ENCODE measurements at regions not wholly inside any gene's neighbourhood (a gene's known extent, or its start where the extent isn't known, plus 50 kb on each side); places are given as distances from the start of the nearest gene placed in this dataset.

- Histone ChIP-seq H3K9me3 (ENCODE audit: low read length) (no peaks in the 10 kb centered on the region), H3K27ac (ENCODE audit: low read length) (no peak overlapping the region), H3K79me2 (ENCODE audit: low read length) (no peaks in the 10 kb centered on the region), H3K4me3 (ENCODE audit: low read length) (no peak overlapping the region), H3K4me2 (ENCODE audit: low read depth, low read length, poor library complexity, severe bottlenecking) (no peak overlapping the region), H2AFZ (ENCODE audit: low read length) (no peak overlapping the region), H3K9me2 (replicated peaks; ENCODE audit: insufficient read depth, low read length) (no peaks in the 10 kb centered on the region), H4K20me1 (ENCODE audit: insufficient read depth, low read depth, low read length) (no peaks in the 10 kb centered on the region), H3K27me3 (ENCODE audit: low read length) (no peaks in the 10 kb centered on the region), H3K4me1 (ENCODE audit: low read length) (no peaks in the 10 kb centered on the region), H3K9ac (ENCODE audit: low read length) (no peak overlapping the region), H3K36me3 (ENCODE audit: insufficient read depth, low read length) (no peaks in the 10 kb centered on the region)
- DNase-seq = no peak
Measured at GRCh38 chr21:36532769-36533467, 53.0 kb upstream of the CLDN14 start.

DNA sequence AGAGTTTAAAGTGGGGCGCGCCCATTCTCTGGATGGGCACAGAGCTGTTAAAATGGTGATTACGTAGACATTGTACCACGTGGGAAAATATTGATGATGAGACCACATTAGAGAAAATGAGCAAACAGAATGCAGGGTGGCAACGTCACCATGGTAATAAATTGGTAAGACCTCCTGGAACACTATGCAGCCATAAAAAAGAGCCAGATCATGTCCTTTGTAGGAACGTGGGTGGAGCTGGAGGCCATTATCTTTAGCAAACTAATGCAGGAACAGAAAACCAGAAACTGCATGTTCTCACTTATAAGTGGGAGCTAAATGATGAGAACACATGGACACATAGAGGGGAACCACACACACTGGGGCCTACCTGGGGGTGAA lies 53.5 kb upstream of the CLDN14 start:
- no peaks in the 10 kb centered on the region for H3K9me3 ChIP-seq (ENCODE audit: low read length)
- no peak overlapping the region for H3K27ac ChIP-seq (ENCODE audit: low read length)
- H2AFZ ChIP-seq (ENCODE audit: low read length) = no peak overlapping the region
- no peaks in the 10 kb centered on the region for H4K20me1 ChIP-seq (ENCODE audit: insufficient read depth, low read depth, low read length)
- H3K4me1 ChIP-seq (ENCODE audit: low read length) = no peaks in the 10 kb centered on the region
- H3K9ac ChIP-seq (ENCODE audit: low read length) = no peak overlapping the region
- H3K36me3 ChIP-seq (ENCODE audit: insufficient read depth, low read length) = no peaks in the 10 kb centered on the region
- H3K4me2 ChIP-seq (ENCODE audit: low read depth, low read length, poor library complexity, severe bottlenecking) = no peak overlapping the region
- no peak overlapping the region for H3K4me3 ChIP-seq (ENCODE audit: low read length)
- H3K9me2 ChIP-seq (replicated peaks; ENCODE audit: insufficient read depth, low read length) = no peaks in the 10 kb centered on the region
- H3K27me3 ChIP-seq (ENCODE audit: low read length) = no peaks in the 10 kb centered on the region
- DNase-seq = no peak
- H3K79me2 ChIP-seq (ENCODE audit: low read length) = no peaks in the 10 kb centered on the region

DNA sequence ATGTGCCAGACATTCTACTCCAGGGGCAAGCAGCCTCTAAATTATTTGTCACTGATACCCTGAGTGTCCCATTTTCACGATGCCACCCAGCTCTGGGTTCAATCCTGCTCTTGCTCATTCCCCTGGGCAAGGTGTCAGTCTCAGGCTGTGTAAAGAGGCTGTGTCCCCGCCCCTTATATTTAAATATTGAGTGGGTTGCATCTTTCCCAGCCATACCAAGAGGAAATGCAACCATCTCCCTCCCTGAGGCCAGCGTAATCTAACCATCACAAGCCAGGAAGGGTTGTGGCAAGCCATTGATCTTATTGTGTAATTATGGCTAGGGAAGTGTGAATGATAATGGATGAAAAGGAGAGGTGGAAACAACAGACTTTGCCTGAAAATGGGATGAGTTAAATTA lies 54.7 kb upstream of the CLDN14 start:
- H3K9me2 ChIP-seq (replicated peaks; ENCODE audit: insufficient read depth, low read length) = no peaks in the 10 kb centered on the region
- H2AFZ ChIP-seq (ENCODE audit: low read length) = no peak overlapping the region
- no peaks in the 10 kb centered on the region for H3K27me3 ChIP-seq (ENCODE audit: low read length)
- H3K9ac ChIP-seq (ENCODE audit: low read length) = no peak overlapping the region
- H3K9me3 ChIP-seq (ENCODE audit: low read length) = no peaks in the 10 kb centered on the region
- no peaks in the 10 kb centered on the region for H3K79me2 ChIP-seq (ENCODE audit: low read length)
- H3K4me3 ChIP-seq (ENCODE audit: low read length) = no peak overlapping the region
- H3K4me2 ChIP-seq (ENCODE audit: low read depth, low read length, poor library complexity, severe bottlenecking) = no peak overlapping the region
- no peak for DNase-seq
- H3K27ac ChIP-seq (ENCODE audit: low read length) = no peak overlapping the region
- no peaks in the 10 kb centered on the region for H3K36me3 ChIP-seq (ENCODE audit: insufficient read depth, low read length)
- no peaks in the 10 kb centered on the region for H3K4me1 ChIP-seq (ENCODE audit: low read length)
- no peaks in the 10 kb centered on the region for H4K20me1 ChIP-seq (ENCODE audit: insufficient read depth, low read depth, low read length)

DNA sequence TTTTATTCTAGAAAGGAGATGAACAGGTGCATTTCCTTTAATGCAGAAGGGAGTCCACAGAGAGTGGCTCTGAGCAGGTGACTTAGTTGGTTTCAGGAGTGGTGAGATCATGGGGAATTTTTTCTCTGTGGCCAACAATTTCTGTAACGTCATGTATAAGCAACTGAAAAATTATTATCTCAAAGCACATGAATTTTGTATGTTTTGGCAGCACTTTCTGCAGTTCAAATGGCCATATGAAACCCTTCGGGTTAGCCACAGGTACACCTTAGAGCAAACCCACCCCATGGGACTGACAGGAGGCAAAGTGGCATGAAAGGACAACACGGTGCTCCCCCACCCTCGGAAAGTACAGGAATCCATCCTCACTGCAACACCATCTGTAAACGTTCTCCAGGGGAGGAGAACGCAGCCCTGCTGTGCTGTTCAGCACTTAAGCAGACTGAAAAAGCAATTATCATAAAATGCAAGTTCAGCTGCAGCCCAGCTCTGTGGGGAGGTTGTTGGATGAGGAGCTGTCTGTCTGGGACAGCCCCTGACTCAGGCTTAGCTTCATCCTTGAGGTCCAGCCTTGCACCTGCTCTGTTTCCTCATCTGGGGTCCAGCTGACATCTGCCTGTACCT lies 55.8 kb upstream of the CLDN14 start:
- Histone ChIP-seq H3K27ac (ENCODE audit: low read length) (no peak overlapping the region), H3K36me3 (ENCODE audit: insufficient read depth, low read length) (no peaks in the 10 kb centered on the region), H3K79me2 (ENCODE audit: low read length) (no peaks in the 10 kb centered on the region), H3K27me3 (ENCODE audit: low read length) (no peaks in the 10 kb centered on the region), H4K20me1 (ENCODE audit: insufficient read depth, low read depth, low read length) (no peaks in the 10 kb centered on the region), H3K4me3 (ENCODE audit: low read length) (no peak overlapping the region), H3K9me3 (ENCODE audit: low read length) (no peaks in the 10 kb centered on the region), H3K9me2 (replicated peaks; ENCODE audit: insufficient read depth, low read length) (no peaks in the 10 kb centered on the region), H3K9ac (ENCODE audit: low read length) (no peak overlapping the region), H3K4me2 (ENCODE audit: low read depth, low read length, poor library complexity, severe bottlenecking) (no peak overlapping the region), H2AFZ (ENCODE audit: low read length) (no peak overlapping the region), H3K4me1 (ENCODE audit: low read length) (no peaks in the 10 kb centered on the region)
- DNase-seq = no peak

- no peaks in the 10 kb centered on the region for H3K79me2 ChIP-seq (ENCODE audit: low read length)
- no peak overlapping the region for H3K4me3 ChIP-seq (ENCODE audit: low read length)
- H3K4me2 ChIP-seq (ENCODE audit: low read depth, low read length, poor library complexity, severe bottlenecking) = no peak overlapping the region
- no peaks in the 10 kb centered on the region for H3K9me2 ChIP-seq (replicated peaks; ENCODE audit: insufficient read depth, low read length)
- H3K9ac ChIP-seq (ENCODE audit: low read length) = no peak overlapping the region
- H3K27ac ChIP-seq (ENCODE audit: low read length) = no peak overlapping the region
- peaks cover 8% of the 10 kb centered on the region for H3K4me1 ChIP-seq (ENCODE audit: low read length)
- H4K20me1 ChIP-seq (ENCODE audit: insufficient read depth, low read depth, low read length) = no peaks in the 10 kb centered on the region
- H2AFZ ChIP-seq (ENCODE audit: low read length) = no peak overlapping the region
- no peaks in the 10 kb centered on the region for H3K36me3 ChIP-seq (ENCODE audit: insufficient read depth, low read length)
- H3K27me3 ChIP-seq (ENCODE audit: low read length) = no peaks in the 10 kb centered on the region
- no peak for DNase-seq
- no peaks in the 10 kb centered on the region for H3K9me3 ChIP-seq (ENCODE audit: low read length)
Measured at GRCh38 chr21:36538761-36539160, 58.8 kb upstream of the CLDN14 start.

DNA sequence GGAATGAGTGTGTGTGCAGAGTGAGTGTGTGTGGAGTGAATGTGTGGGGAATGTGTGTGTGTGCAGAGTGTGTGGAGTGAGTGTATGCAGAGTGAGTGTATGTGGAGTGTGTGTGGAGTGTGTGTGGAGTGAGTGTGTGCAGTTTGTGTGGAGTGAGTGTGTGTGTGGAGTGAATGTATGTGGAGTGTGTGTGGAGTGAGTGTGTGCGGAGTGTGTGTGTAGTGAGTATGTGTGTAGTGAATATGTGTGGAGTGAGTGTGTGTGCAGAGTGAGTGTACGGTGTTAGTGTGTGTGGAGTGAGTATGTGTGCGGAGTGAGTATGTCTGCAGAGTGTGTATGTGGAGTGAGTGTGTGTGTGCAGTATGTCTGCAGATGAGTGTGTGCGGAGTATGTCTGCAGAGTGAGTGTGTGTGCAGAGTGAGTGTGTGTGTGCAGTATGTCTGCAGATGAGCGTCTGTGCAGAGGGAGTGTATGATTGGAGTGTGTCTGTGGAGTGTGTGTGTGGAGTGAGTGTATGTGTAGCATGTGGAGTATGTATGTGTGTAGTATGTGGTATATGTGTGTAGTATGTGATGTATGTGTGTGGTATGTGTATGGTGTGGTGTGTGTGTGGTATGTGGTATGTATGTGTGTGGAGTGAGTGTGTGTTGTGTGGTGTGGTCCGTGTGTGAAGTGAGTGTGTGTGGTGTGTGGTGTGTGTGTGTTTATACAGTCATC lies 59.7 kb upstream of the CLDN14 start:
- Histone ChIP-seq H3K27ac (ENCODE audit: low read length) (no peak overlapping the region), H3K36me3 (ENCODE audit: insufficient read depth, low read length) (no peaks in the 10 kb centered on the region), H3K4me2 (ENCODE audit: low read depth, low read length, poor library complexity, severe bottlenecking) (no peak overlapping the region)

GRCh38 chr21:36540700-36541099 lies 60.8 kb upstream of the CLDN14 start:
- H3K27me3 ChIP-seq (ENCODE audit: low read length) = no peaks in the 10 kb centered on the region
- no peak overlapping the region for H3K27ac ChIP-seq (ENCODE audit: low read length)
- no peaks in the 10 kb centered on the region for H3K36me3 ChIP-seq (ENCODE audit: insufficient read depth, low read length)
- H3K9me2 ChIP-seq (replicated peaks; ENCODE audit: insufficient read depth, low read length) = no peaks in the 10 kb centered on the region
- no peaks in the 10 kb centered on the region for H4K20me1 ChIP-seq (ENCODE audit: insufficient read depth, low read depth, low read length)
- no peak overlapping the region for H3K4me3 ChIP-seq (ENCODE audit: low read length)
- no peak for DNase-seq
- H3K4me2 ChIP-seq (ENCODE audit: low read depth, low read length, poor library complexity, severe bottlenecking) = no peak overlapping the region
- H3K9me3 ChIP-seq (ENCODE audit: low read length) = no peaks in the 10 kb centered on the region
- H3K4me1 ChIP-seq (ENCODE audit: low read length) = peaks cover 8% of the 10 kb centered on the region
- H3K79me2 ChIP-seq (ENCODE audit: low read length) = no peaks in the 10 kb centered on the region
- H3K9ac ChIP-seq (ENCODE audit: low read length) = no peak overlapping the region
- no peak overlapping the region for H2AFZ ChIP-seq (ENCODE audit: low read length)

More for the DNA sequence above, 59.7 kb upstream of the CLDN14 start:
- H3K79me2 ChIP-seq (ENCODE audit: low read length) = no peaks in the 10 kb centered on the region
- peaks cover 8% of the 10 kb centered on the region for H3K4me1 ChIP-seq (ENCODE audit: low read length)
- no peak overlapping the region for H3K9ac ChIP-seq (ENCODE audit: low read length)
- no peaks in the 10 kb centered on the region for H3K9me2 ChIP-seq (replicated peaks; ENCODE audit: insufficient read depth, low read length)
- H3K9me3 ChIP-seq (ENCODE audit: low read length) = no peaks in the 10 kb centered on the region
- no peaks in the 10 kb centered on the region for H4K20me1 ChIP-seq (ENCODE audit: insufficient read depth, low read depth, low read length)
- H3K27me3 ChIP-seq (ENCODE audit: low read length) = no peaks in the 10 kb centered on the region
- no peak for DNase-seq
- H3K4me3 ChIP-seq (ENCODE audit: low read length) = no peak overlapping the region
- no peak overlapping the region for H2AFZ ChIP-seq (ENCODE audit: low read length)

GRCh38 chr21:36541721-36542139 lies 61.8 kb upstream of the CLDN14 start:
- no peak overlapping the region for H3K4me3 ChIP-seq (ENCODE audit: low read length)
- H3K4me1 ChIP-seq (ENCODE audit: low read length) = peaks cover 8% of the 10 kb centered on the region
- H2AFZ ChIP-seq (ENCODE audit: low read length) = no peak overlapping the region
- no peaks in the 10 kb centered on the region for H3K27me3 ChIP-seq (ENCODE audit: low read length)
- DNase-seq = no peak
- no peaks in the 10 kb centered on the region for H3K9me2 ChIP-seq (replicated peaks; ENCODE audit: insufficient read depth, low read length)
- no peak overlapping the region for H3K9ac ChIP-seq (ENCODE audit: low read length)
- no peaks in the 10 kb centered on the region for H3K36me3 ChIP-seq (ENCODE audit: insufficient read depth, low read length)
- H3K27ac ChIP-seq (ENCODE audit: low read length) = no peak overlapping the region
- H3K9me3 ChIP-seq (ENCODE audit: low read length) = no peaks in the 10 kb centered on the region
- no peak overlapping the region for H3K4me2 ChIP-seq (ENCODE audit: low read depth, low read length, poor library complexity, severe bottlenecking)
- H3K79me2 ChIP-seq (ENCODE audit: low read length) = no peaks in the 10 kb centered on the region
- H4K20me1 ChIP-seq (ENCODE audit: insufficient read depth, low read depth, low read length) = no peaks in the 10 kb centered on the region

Data from Karpas-422 (cell line).